Epithelial cell of esophagus (primary cell): ENCODE measurements at regions not wholly inside any gene's neighbourhood (a gene's known extent, or its start where the extent isn't known, plus 50 kb on each side); places are given as distances from the start of the nearest gene placed in this dataset.
"Not testable (repeated sequence)": the region's sequence is repeated elsewhere in the genome, so short reads cannot be mapped to it uniquely, and the experiment has no call there.

Source experiments
- DNase-seq: peaks from one replicate; pipeline ENCODE4 v3.0.0; 2010; ENCODE audit warnings: low read depth
- H3K4me3 ChIP-seq: 2 replicates; pipeline ENCODE4 v1.5.1; 2011; ENCODE audit warnings: mild to moderate bottlenecking, low read length, control low read depth
- CTCF ChIP-seq: IDR thresholded peaks from 2 replicates; pipeline ENCODE4 v1.5.1; 2011; ENCODE audit warnings: low read depth, mild to moderate bottlenecking, low read length, control low read depth, inconsistent platforms; ENCODE audit not compliant: insufficient read depth; ENCODE audit errors: missing control alignments

GRCh38 chr16:62288990-62289629, 252.9 kb upstream of the CDH8 start:
- no peak for TF ChIP-seq CTCF
- DNase-seq, result peak; percentile 18
- H3K4me3 ChIP-seq, result no peak overlapping the region

- no peak for TF ChIP-seq CTCF
- no peak for DNase-seq
- no peak overlapping the region for H3K4me3 ChIP-seq
Observed at GRCh38 chr16:62280506-62280905, 244.3 kb upstream of the CDH8 start.

GRCh38 chr16:62277942-62278341, 241.7 kb upstream of the CDH8 start:
- no peak for TF ChIP-seq CTCF
- no peak overlapping the region for H3K4me3 ChIP-seq
- no peak for DNase-seq

- no peak for TF ChIP-seq CTCF
- no peak for DNase-seq
- H3K4me3 ChIP-seq, result no peak overlapping the region
Observed at GRCh38 chr16:62276637-62277036, 240.4 kb upstream of the CDH8 start.

GRCh38 chr16:62272035-62272434, 235.8 kb upstream of the CDH8 start:
- no peak for DNase-seq
- TF ChIP-seq CTCF, result no peak
- no peak overlapping the region for H3K4me3 ChIP-seq

GRCh38 chr16:62261760-62262159, 225.5 kb upstream of the CDH8 start:
- DNase-seq, result no peak
- no peak overlapping the region for H3K4me3 ChIP-seq
- no peak for TF ChIP-seq CTCF

GRCh38 chr16:62258931-62259435, 222.7 kb upstream of the CDH8 start:
- DNase-seq, H3K4me3 ChIP-seq: not testable (repeated sequence)

- peak; percentile 66 for DNase-seq
- peak; percentile 69 for TF ChIP-seq CTCF
- H3K4me3 ChIP-seq, result no peak overlapping the region
Observed at GRCh38 chr16:62256406-62256805, 220.2 kb upstream of the CDH8 start.
